ENCODE measurements at regions not wholly inside any gene's neighbourhood (a gene's known extent, or its start where the extent isn't known, plus 50 kb on each side); places are given as distances from the start of the nearest gene placed in this dataset. TPM values are rescaled to one million over a fixed set of nuclear protein-coding genes. Genes with fewer than 3 reads are reported as not detected.

- no peaks in the 10 kb centered on the region for H3F3A ChIP-seq (ENCODE audit: low read depth)
- H4K20me1 ChIP-seq (ENCODE audit: low read depth): no peaks in the 10 kb centered on the region
- peak; percentile 13 for DNase-seq (ENCODE audit: low spot score)
- H3K79me2 ChIP-seq (ENCODE audit: low read depth): no peaks in the 10 kb centered on the region
- no peak overlapping the region for H3K4me2 ChIP-seq
- Mint-ChIP-seq H3K4me3 (no peak overlapping the region), H3K27me3 (ENCODE audit: insufficient read depth, low read depth) (no peaks in the 10 kb centered on the region), H3K27ac (no peak overlapping the region), H3K36me3 (no peaks in the 10 kb centered on the region), H3K4me1 (peaks cover 8% of the 10 kb centered on the region), H3K9me3 (peaks cover 6% of the 10 kb centered on the region)
- H3K4me1 ChIP-seq: no peaks in the 10 kb centered on the region
- no peak overlapping the region for H3K9ac ChIP-seq
- H3K4me3 ChIP-seq: no peak overlapping the region
- TF ChIP-seq CTCF (IDR thresholded peaks at IDR 0.05) (no peak), EZH2phosphoT487 (IDR thresholded peaks at IDR 0.05) (no peak), EZH2 (IDR thresholded peaks at IDR 0.05) (no peak)
- no peaks in the 10 kb centered on the region for H3K36me3 ChIP-seq
- no peak overlapping the region for H2AFZ ChIP-seq (replicated peaks)
- H3K9me3 ChIP-seq (ENCODE audit: low read depth): no peaks in the 10 kb centered on the region
- no peak overlapping the region for H3K27ac ChIP-seq
- H3K27me3 ChIP-seq: no peaks in the 10 kb centered on the region
Measured at GRCh38 chr2:152284398-152284797, 50.6 kb upstream of the FMNL2 start.

Small RNAs in the stretch of these regions (small RNA-seq; reads per million reads assigned to genes)
- not detected for gene RF00019

Measured in neural progenitor cell (in vitro differentiated cells).